GM23248 (cell line): ENCODE measurements at regions not wholly inside any gene's neighbourhood (a gene's known extent, or its start where the extent isn't known, plus 50 kb on each side); places are given as distances from the start of the nearest gene placed in this dataset.

Experiments
- EZH2 ChIP-seq: fragments of 200-600 bp; sonication (generic); IDR thresholded peaks from 2 replicates; pipeline ENCODE4 v1.6.1; 2018; ENCODE audit warnings: antibody characterized with exemption, mild to moderate bottlenecking; ENCODE audit not compliant: insufficient read depth, poor library complexity, severe bottlenecking
- EZH2phosphoT487 ChIP-seq: fragments of 200-600 bp; sonication (generic); IDR thresholded peaks from 2 replicates; pipeline ENCODE4 v1.6.1; 2018; ENCODE audit warnings: antibody characterized with exemption, moderate library complexity, mild to moderate bottlenecking, low read depth; ENCODE audit not compliant: insufficient read depth

DNA sequence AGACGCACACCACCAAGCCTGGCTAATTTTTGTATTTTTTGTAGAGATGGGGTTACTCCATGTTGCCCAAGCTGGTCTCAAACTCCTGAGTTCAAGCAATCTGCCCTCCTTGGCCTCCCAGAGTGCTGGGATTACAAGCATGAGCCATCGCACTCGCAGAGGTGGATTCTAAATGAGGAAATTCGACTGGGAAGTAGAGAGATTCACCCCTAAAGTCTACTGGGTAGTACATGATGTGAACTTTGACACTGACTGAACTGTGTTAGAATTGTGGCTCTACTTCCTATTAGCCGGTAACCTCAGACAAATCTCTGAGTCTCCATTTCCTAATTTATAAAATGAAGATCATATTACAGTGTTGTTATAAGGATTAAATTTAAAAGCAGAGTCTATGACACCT is 276.0 kb upstream of the NR5A2 start:
- TF ChIP-seq EZH2 (no peak), EZH2phosphoT487 (no peak)
